Sigmoid colon (tissue), 4 donors: ENCODE measurements at regions not wholly inside any gene's neighbourhood (a gene's known extent, or its start where the extent isn't known, plus 50 kb on each side); places are given as distances from the start of the nearest gene placed in this dataset.

Experiments used
- POLR2A ChIP-seq, 2 donors: fragments of 450-650 bp; IDR thresholded peaks; one replicate each; pipeline ENCODE4 v1.6.1; 2016; ENCODE audit warnings: antibody characterized with exemption in 2 of 2, mild to moderate bottlenecking in 2 of 2, moderate library complexity in 2 of 2
- POLR2AphosphoS5 ChIP-seq, 4 donors: sonication (generic); formaldehyde crosslinking; IDR thresholded peaks; one replicate each; pipeline ENCODE4 v1.6.1; 2017; ENCODE audit warnings: antibody characterized with exemption in 4 of 4
- TF ChIP-seq, protein P1 (sequence below), 4 experiments: fragments of 450-650 bp in 3 of 4; fragments of 200-600 bp in 1 of 4; IDR thresholded peaks; one replicate each; pipeline ENCODE4 v1.5.1; 2016 to 2019; ENCODE audit warnings: antibody characterized with exemption in 4 of 4, mild to moderate bottlenecking in 3 of 4, moderate library complexity in 2 of 4

GRCh38 chr6:2355150-2355549 is 109.7 kb upstream of the GMDS start:
- no peak for TF ChIP-seq POLR2AphosphoS5 (IDR thresholded peaks at IDR 0.05)
- TF ChIP-seq, protein P1, sequence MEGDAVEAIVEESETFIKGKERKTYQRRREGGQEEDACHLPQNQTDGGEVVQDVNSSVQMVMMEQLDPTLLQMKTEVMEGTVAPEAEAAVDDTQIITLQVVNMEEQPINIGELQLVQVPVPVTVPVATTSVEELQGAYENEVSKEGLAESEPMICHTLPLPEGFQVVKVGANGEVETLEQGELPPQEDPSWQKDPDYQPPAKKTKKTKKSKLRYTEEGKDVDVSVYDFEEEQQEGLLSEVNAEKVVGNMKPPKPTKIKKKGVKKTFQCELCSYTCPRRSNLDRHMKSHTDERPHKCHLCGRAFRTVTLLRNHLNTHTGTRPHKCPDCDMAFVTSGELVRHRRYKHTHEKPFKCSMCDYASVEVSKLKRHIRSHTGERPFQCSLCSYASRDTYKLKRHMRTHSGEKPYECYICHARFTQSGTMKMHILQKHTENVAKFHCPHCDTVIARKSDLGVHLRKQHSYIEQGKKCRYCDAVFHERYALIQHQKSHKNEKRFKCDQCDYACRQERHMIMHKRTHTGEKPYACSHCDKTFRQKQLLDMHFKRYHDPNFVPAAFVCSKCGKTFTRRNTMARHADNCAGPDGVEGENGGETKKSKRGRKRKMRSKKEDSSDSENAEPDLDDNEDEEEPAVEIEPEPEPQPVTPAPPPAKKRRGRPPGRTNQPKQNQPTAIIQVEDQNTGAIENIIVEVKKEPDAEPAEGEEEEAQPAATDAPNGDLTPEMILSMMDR (IDR thresholded peaks at IDR 0.05): no peak
- TF ChIP-seq POLR2A (IDR thresholded peaks at IDR 0.05): no peak
